MM.1S (cell line): ENCODE measurements at regions not wholly inside any gene's neighbourhood (a gene's known extent, or its start where the extent isn't known, plus 50 kb on each side); places are given as distances from the start of the nearest gene placed in this dataset.

Experiments used
- DNase-seq: peaks from one replicate; pipeline ENCODE4 v3.0.0-alpha.2; 2015
- H2AFZ ChIP-seq: fragments of 300-600 bp; sonication (generic); 2 replicates; pipeline ENCODE4 v1.6.0; 2016; ENCODE audit warnings: antibody characterized with exemption, low read length
- H3F3A ChIP-seq: fragments of 300-600 bp; sonication (generic); 2 replicates; pipeline ENCODE4 v1.6.1; 2016; ENCODE audit warnings: mild to moderate bottlenecking, antibody characterized with exemption, low read length, moderate library complexity, mixed read lengths; ENCODE audit not compliant: insufficient read depth
- H3K27ac ChIP-seq: fragments of 300-600 bp; sonication (generic); 2 replicates; pipeline ENCODE4 v1.5.1; 2016; ENCODE audit warnings: mild to moderate bottlenecking, low read length
- H3K27me3 ChIP-seq: fragments of 300-600 bp; sonication (generic); replicated peaks from 2 replicates; pipeline ENCODE4 v1.6.0; 2016; ENCODE audit warnings: low read length; ENCODE audit not compliant: insufficient read depth
- H3K36me3 ChIP-seq: fragments of 300-600 bp; sonication (generic); replicated peaks from 2 replicates; pipeline ENCODE4 v1.6.1; 2016; ENCODE audit warnings: mild to moderate bottlenecking, low read length, mixed read lengths; ENCODE audit not compliant: insufficient read depth
- H3K4me1 ChIP-seq: fragments of 300-600 bp; sonication (generic); 2 replicates; pipeline ENCODE4 v1.6.1; 2016; ENCODE audit warnings: low read length, mixed read lengths
- H3K4me2 ChIP-seq: fragments of 300-600 bp; sonication (generic); 2 replicates; pipeline ENCODE4 v1.6.0; 2016; ENCODE audit warnings: low read depth, low read length
- H3K4me3 ChIP-seq: fragments of 300-600 bp; sonication (generic); 2 replicates; pipeline ENCODE4 v1.5.1; 2016; ENCODE audit warnings: low read length, mixed read lengths
- H3K79me2 ChIP-seq: fragments of 300-600 bp; sonication (generic); 2 replicates; pipeline ENCODE4 v1.6.1; 2016; ENCODE audit warnings: mixed run types, low read length, mixed read lengths
- H3K9ac ChIP-seq: fragments of 300-600 bp; sonication (generic); 2 replicates; pipeline ENCODE4 v1.6.1; 2016; ENCODE audit warnings: low read length, mixed read lengths
- H3K9me2 ChIP-seq: fragments of 300-600 bp; sonication (generic); replicated peaks from 2 replicates; pipeline ENCODE4 v1.6.1; 2016; ENCODE audit warnings: mild to moderate bottlenecking, low read length, mixed read lengths; ENCODE audit not compliant: insufficient read depth
- H3K9me3 ChIP-seq: fragments of 300-600 bp; sonication (generic); replicated peaks from 2 replicates; pipeline ENCODE4 v1.6.1; 2016; ENCODE audit warnings: mild to moderate bottlenecking, low read length, mixed read lengths; ENCODE audit not compliant: insufficient read depth
- H4K20me1 ChIP-seq: fragments of 300-600 bp; sonication (generic); 2 replicates; pipeline ENCODE4 v1.6.1; 2016; ENCODE audit warnings: mild to moderate bottlenecking, low read length, moderate library complexity, mixed read lengths; ENCODE audit not compliant: insufficient read depth
- CTCF ChIP-seq: fragments of 300-600 bp; sonication (generic); IDR thresholded peaks from 2 replicates; pipeline ENCODE4 v1.5.1; 2016; ENCODE audit warnings: antibody characterized with exemption, low read length, mixed read lengths
- EZH2 ChIP-seq: fragments of 300-600 bp; sonication (generic); optimal IDR thresholded peaks from 2 replicates; pipeline ENCODE3; 2017; ENCODE audit warnings: low read depth, mild to moderate bottlenecking, antibody characterized with exemption, low read length, mixed read lengths
- EZH2phosphoT487 ChIP-seq: fragments of 300-600 bp; sonication (generic); IDR thresholded peaks from 2 replicates; pipeline ENCODE4 v1.6.1; 2018; ENCODE audit warnings: antibody characterized with exemption, low read length

- Histone ChIP-seq H3K27ac (no peak overlapping the region), H3K9me3 (no peaks in the 10 kb centered on the region), H3K4me3 (no peak overlapping the region), H2AFZ (no peak overlapping the region), H4K20me1 (no peaks in the 10 kb centered on the region), H3K4me1 (no peaks in the 10 kb centered on the region), H3K9ac (no peak overlapping the region), H3F3A (no peaks in the 10 kb centered on the region), H3K9me2 (no peaks in the 10 kb centered on the region), H3K36me3 (no peaks in the 10 kb centered on the region), H3K79me2 (no peaks in the 10 kb centered on the region), H3K4me2 (no peak overlapping the region), H3K27me3 (no peaks in the 10 kb centered on the region)
- TF ChIP-seq CTCF (no peak), EZH2 (no peak), EZH2phosphoT487 (no peak)
- no peak for DNase-seq
These were observed 224.2 kb upstream of the SFSWAP start for GRCh38 chr12:131486451-131487230.

- no peak overlapping the region for H3K4me2 ChIP-seq
- no peaks in the 10 kb centered on the region for H3F3A ChIP-seq
- no peaks in the 10 kb centered on the region for H3K4me1 ChIP-seq
- no peak overlapping the region for H2AFZ ChIP-seq
- no peaks in the 10 kb centered on the region for H3K27me3 ChIP-seq
- TF ChIP-seq EZH2 (no peak), EZH2phosphoT487 (no peak), CTCF (no peak)
- H4K20me1 ChIP-seq, result no peaks in the 10 kb centered on the region
- no peaks in the 10 kb centered on the region for H3K36me3 ChIP-seq
- H3K9me3 ChIP-seq, result no peaks in the 10 kb centered on the region
- H3K79me2 ChIP-seq, result no peaks in the 10 kb centered on the region
- no peak overlapping the region for H3K27ac ChIP-seq
- no peaks in the 10 kb centered on the region for H3K9me2 ChIP-seq
- H3K9ac ChIP-seq, result no peak overlapping the region
- no peak for DNase-seq
- H3K4me3 ChIP-seq, result no peak overlapping the region
These were observed 223.3 kb upstream of the SFSWAP start for GRCh38 chr12:131487388-131488124.

- Histone ChIP-seq H3K27me3 (no peaks in the 10 kb centered on the region), H3K9me2 (no peaks in the 10 kb centered on the region), H3F3A (no peaks in the 10 kb centered on the region), H3K4me1 (no peaks in the 10 kb centered on the region), H3K79me2 (no peaks in the 10 kb centered on the region), H3K9ac (no peak overlapping the region), H3K4me3 (no peak overlapping the region), H3K9me3 (no peaks in the 10 kb centered on the region), H3K36me3 (no peaks in the 10 kb centered on the region), H4K20me1 (no peaks in the 10 kb centered on the region), H3K4me2 (no peak overlapping the region), H3K27ac (no peak overlapping the region), H2AFZ (no peak overlapping the region)
- TF ChIP-seq EZH2, result no peak
- TF ChIP-seq CTCF, result no peak
- no peak for TF ChIP-seq EZH2phosphoT487
- no peak for DNase-seq
These were observed 221.2 kb upstream of the SFSWAP start for GRCh38 chr12:131489718-131490117.
